Ishikawa (cell line): ENCODE measurements at regions not wholly inside any gene's neighbourhood (a gene's known extent, or its start where the extent isn't known, plus 50 kb on each side); places are given as distances from the start of the nearest gene placed in this dataset.

Source experiments
- CEBPB ChIP-seq: IDR thresholded peaks from 2 replicates; pipeline ENCODE4 v1.6.1; 2012
- CREB1 ChIP-seq: IDR thresholded peaks from 2 replicates; pipeline ENCODE4 v1.6.1; 2012; ENCODE audit warnings: low read depth
- EGR1 ChIP-seq: IDR thresholded peaks from 2 replicates; pipeline ENCODE4 v1.6.1; 2012
- EP300 ChIP-seq: IDR thresholded peaks from 2 replicates; pipeline ENCODE4 v1.6.1; 2012; ENCODE audit warnings: borderline replicate concordance
- FOXM1 ChIP-seq: IDR thresholded peaks from 2 replicates; pipeline ENCODE4 v1.6.1; 2012; ENCODE audit warnings: low read depth, borderline replicate concordance
- MAX ChIP-seq: IDR thresholded peaks from 2 replicates; pipeline ENCODE4 v1.6.1; 2012
- NFIC ChIP-seq: IDR thresholded peaks from 2 replicates; pipeline ENCODE4 v1.6.1; 2012
- RAD21 ChIP-seq: IDR thresholded peaks from 2 replicates; pipeline ENCODE4 v1.6.1; 2012; ENCODE audit warnings: low read depth
- REST ChIP-seq: IDR thresholded peaks from 2 replicates; pipeline ENCODE4 v1.6.1; 2012; ENCODE audit warnings: low read depth, mild to moderate bottlenecking
- TAF1 ChIP-seq: IDR thresholded peaks from 2 replicates; pipeline ENCODE4 v1.6.1; 2012; ENCODE audit warnings: low read depth, mild to moderate bottlenecking
- TCF12 ChIP-seq: IDR thresholded peaks from 2 replicates; pipeline ENCODE4 v1.6.1; 2012; ENCODE audit warnings: low read depth
- TEAD4 ChIP-seq: IDR thresholded peaks from 2 replicates; pipeline ENCODE4 v1.6.1; 2012
- YY1 ChIP-seq: IDR thresholded peaks from 2 replicates; pipeline ENCODE4 v1.6.1; 2012; ENCODE audit warnings: low read depth
- ZBTB7A ChIP-seq: IDR thresholded peaks from 2 replicates; pipeline ENCODE4 v1.6.1; 2012; ENCODE audit warnings: low read depth
- TF ChIP-seq, protein P1 (sequence below): IDR thresholded peaks from 2 replicates; pipeline ENCODE4 v1.6.1; 2012

DNA sequence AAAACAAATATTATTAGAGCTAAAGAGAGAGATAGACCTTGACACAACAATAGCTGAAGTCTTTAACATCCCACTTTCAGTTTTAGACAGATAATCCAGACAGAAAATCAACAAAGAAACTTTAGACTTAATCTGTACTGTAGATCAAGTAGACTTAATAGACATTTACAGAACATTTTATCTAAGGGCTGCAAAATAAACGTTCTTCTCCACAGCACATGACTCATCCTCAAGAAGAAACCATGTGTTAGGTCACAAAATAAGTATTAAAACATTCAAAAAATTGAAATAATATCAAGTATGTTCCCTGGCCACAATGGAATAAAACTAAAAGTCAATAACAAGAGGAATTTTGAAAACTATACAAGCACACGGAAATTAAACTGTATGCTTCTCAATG, 1510.3 kb upstream of the PCDH10 start:
- no peak for TF ChIP-seq CREB1
- no peak for TF ChIP-seq EP300
- no peak for TF ChIP-seq MAX
- TF ChIP-seq YY1, result no peak
- no peak for TF ChIP-seq ZBTB7A
- no peak for TF ChIP-seq TCF12
- TF ChIP-seq CEBPB, result no peak
- no peak for TF ChIP-seq FOXM1
- TF ChIP-seq TAF1, result no peak
- no peak for TF ChIP-seq RAD21

- TF ChIP-seq RAD21 (peak; percentile 80), MAX (no peak)
Observed at GRCh38 chr4:131644619-131645018, 1504.5 kb upstream of the PCDH10 start.

GRCh38 chr4:131649227-131649626, 1499.9 kb upstream of the PCDH10 start:
- TF ChIP-seq MAX (no peak), CREB1 (no peak), ZBTB7A (no peak), YY1 (no peak), NFIC (no peak), TCF12 (no peak), REST (no peak), TEAD4 (no peak), FOXM1 (no peak), TAF1 (no peak)
- TF ChIP-seq, protein P1, sequence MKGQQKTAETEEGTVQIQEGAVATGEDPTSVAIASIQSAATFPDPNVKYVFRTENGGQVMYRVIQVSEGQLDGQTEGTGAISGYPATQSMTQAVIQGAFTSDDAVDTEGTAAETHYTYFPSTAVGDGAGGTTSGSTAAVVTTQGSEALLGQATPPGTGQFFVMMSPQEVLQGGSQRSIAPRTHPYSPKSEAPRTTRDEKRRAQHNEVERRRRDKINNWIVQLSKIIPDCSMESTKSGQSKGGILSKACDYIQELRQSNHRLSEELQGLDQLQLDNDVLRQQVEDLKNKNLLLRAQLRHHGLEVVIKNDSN, result no peak

- TF ChIP-seq CREB1 (no peak), ZBTB7A (no peak), NFIC (no peak), REST (no peak), EP300 (no peak), YY1 (no peak), EGR1 (no peak), CEBPB (no peak), TAF1 (no peak), TCF12 (no peak), FOXM1 (no peak), RAD21 (no peak), TEAD4 (no peak), MAX (no peak)
- TF ChIP-seq, protein P1, result no peak
Observed at GRCh38 chr4:131650951-131651350, 1498.1 kb upstream of the PCDH10 start.

DNA sequence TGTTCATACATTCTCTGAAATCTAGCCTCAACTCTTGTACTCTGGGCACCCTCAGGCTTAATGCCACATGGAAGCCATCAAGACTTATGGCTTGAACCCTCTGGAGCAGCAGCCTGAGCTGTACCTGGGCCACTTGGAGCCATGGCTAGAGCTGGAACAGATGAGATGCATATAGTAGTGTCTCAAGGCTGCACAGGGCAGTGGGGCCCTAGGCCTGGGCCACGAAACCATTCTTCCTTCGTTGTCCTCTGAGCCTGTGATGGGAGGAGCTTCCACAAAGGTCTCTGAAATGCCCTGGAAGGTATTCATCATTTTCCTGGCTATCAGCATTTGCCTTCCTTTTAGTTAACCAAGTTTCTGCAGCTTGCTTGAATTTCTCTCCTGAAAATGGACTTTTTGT, 1427.2 kb upstream of the PCDH10 start:
- TF ChIP-seq EGR1 (no peak), RAD21 (no peak), CEBPB (no peak), EP300 (no peak), REST (no peak), TEAD4 (no peak), YY1 (no peak), CREB1 (no peak), FOXM1 (no peak), ZBTB7A (no peak), MAX (no peak), NFIC (no peak), TAF1 (no peak), TCF12 (no peak)
- TF ChIP-seq, protein P1, result no peak
